ENCODE measurements at regions not wholly inside any gene's neighbourhood (a gene's known extent, or its start where the extent isn't known, plus 50 kb on each side); places are given as distances from the start of the nearest gene placed in this dataset.

DNA sequence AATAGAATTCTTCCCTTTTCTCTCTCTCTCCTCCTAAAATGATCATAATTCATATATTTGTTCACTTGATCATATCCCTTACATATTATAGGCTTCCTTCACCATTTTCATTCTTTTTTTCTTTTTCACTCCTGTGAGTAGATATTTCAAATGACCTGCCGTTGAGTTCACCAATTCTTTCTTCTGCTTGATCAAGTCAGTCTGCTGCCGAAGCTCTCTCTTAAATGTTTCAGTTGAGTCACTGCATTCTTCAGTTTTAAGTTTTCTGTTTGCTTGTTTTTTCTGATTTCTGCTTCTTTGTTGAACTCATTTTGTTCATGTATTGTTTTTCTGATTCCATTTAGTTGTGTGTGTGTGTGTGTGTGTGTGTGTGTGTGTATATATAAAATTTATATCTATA lies 354.3 kb downstream of the GPAT3 start:
- TF ChIP-seq POLR2A (IDR thresholded peaks at IDR 0.05; ENCODE audit: low read depth) (no peak), EP300 (IDR thresholded peaks at IDR 0.05) (no peak), POLR2AphosphoS5 (IDR thresholded peaks at IDR 0.05) (no peak)
- TF ChIP-seq, protein P1, sequence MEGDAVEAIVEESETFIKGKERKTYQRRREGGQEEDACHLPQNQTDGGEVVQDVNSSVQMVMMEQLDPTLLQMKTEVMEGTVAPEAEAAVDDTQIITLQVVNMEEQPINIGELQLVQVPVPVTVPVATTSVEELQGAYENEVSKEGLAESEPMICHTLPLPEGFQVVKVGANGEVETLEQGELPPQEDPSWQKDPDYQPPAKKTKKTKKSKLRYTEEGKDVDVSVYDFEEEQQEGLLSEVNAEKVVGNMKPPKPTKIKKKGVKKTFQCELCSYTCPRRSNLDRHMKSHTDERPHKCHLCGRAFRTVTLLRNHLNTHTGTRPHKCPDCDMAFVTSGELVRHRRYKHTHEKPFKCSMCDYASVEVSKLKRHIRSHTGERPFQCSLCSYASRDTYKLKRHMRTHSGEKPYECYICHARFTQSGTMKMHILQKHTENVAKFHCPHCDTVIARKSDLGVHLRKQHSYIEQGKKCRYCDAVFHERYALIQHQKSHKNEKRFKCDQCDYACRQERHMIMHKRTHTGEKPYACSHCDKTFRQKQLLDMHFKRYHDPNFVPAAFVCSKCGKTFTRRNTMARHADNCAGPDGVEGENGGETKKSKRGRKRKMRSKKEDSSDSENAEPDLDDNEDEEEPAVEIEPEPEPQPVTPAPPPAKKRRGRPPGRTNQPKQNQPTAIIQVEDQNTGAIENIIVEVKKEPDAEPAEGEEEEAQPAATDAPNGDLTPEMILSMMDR (IDR thresholded peaks at IDR 0.05) = no peak
